PFSK-1 (cell line): ENCODE measurements at regions not wholly inside any gene's neighbourhood (a gene's known extent, or its start where the extent isn't known, plus 50 kb on each side); places are given as distances from the start of the nearest gene placed in this dataset.

ENCODE experiments used
- POLR2AphosphoS5 ChIP-seq: IDR thresholded peaks from 2 replicates; pipeline ENCODE4 v1.6.1; 2012; ENCODE audit warnings: low read depth, mild to moderate bottlenecking, control low read depth, low read length, moderate library complexity
- SIN3A ChIP-seq: IDR thresholded peaks from 2 replicates; pipeline ENCODE4 v1.6.1; 2012; ENCODE audit warnings: mild to moderate bottlenecking, low read length, moderate library complexity, borderline replicate concordance; ENCODE audit not compliant: insufficient read depth
- TAF1 ChIP-seq: IDR thresholded peaks from 2 replicates; pipeline ENCODE4 v1.6.1; 2012; ENCODE audit warnings: low read length, control low read depth, borderline replicate concordance; ENCODE audit not compliant: insufficient read depth
- TF ChIP-seq, protein P1 (sequence below), 2 experiments: IDR thresholded peaks; 2 replicates each; pipeline versions ENCODE4 v1.6.1 to v1.8.0; 2011 to 2012; ENCODE audit warnings: low read depth in 2 of 2, low read length in 2 of 2, control low read depth in 1 of 2, inconsistent platforms in 1 of 2, mild to moderate bottlenecking in 1 of 2, moderate library complexity in 1 of 2; ENCODE audit not compliant: insufficient read depth in 1 of 2

DNA sequence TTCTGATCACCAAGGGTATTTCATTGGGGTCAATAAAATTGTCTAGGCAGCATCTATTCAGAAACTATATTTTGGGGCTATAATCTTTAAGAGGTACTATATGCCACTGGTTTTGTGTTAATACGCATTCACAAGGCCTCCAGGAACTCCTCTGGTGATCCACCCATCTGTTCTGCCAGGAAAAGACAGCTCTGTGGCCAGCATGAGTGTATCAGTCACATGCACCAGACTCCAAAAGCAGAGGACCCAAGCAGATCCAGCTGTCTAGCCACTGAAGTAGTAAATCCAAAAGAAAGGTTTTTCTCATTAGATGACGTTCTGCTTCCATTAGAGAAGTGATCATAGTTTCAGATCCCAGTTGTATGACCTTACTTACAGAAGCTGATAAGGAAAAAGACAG lies 199.6 kb upstream of the CELF2 start:
- TF ChIP-seq, protein P1, sequence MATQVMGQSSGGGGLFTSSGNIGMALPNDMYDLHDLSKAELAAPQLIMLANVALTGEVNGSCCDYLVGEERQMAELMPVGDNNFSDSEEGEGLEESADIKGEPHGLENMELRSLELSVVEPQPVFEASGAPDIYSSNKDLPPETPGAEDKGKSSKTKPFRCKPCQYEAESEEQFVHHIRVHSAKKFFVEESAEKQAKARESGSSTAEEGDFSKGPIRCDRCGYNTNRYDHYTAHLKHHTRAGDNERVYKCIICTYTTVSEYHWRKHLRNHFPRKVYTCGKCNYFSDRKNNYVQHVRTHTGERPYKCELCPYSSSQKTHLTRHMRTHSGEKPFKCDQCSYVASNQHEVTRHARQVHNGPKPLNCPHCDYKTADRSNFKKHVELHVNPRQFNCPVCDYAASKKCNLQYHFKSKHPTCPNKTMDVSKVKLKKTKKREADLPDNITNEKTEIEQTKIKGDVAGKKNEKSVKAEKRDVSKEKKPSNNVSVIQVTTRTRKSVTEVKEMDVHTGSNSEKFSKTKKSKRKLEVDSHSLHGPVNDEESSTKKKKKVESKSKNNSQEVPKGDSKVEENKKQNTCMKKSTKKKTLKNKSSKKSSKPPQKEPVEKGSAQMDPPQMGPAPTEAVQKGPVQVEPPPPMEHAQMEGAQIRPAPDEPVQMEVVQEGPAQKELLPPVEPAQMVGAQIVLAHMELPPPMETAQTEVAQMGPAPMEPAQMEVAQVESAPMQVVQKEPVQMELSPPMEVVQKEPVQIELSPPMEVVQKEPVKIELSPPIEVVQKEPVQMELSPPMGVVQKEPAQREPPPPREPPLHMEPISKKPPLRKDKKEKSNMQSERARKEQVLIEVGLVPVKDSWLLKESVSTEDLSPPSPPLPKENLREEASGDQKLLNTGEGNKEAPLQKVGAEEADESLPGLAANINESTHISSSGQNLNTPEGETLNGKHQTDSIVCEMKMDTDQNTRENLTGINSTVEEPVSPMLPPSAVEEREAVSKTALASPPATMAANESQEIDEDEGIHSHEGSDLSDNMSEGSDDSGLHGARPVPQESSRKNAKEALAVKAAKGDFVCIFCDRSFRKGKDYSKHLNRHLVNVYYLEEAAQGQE (IDR thresholded peaks at IDR 0.05; ENCODE audit: insufficient read depth in 1 of 2, low read depth in 2 of 2, low read length in 2 of 2) = no peak
- TF ChIP-seq TAF1 (no peak), POLR2AphosphoS5 (no peak), SIN3A (no peak)
